IMR-90 (cell line): ENCODE measurements at regions not wholly inside any gene's neighbourhood (a gene's known extent, or its start where the extent isn't known, plus 50 kb on each side); places are given as distances from the start of the nearest gene placed in this dataset.

Experiments used
- ATAC-seq: fragments of 200-7000 bp; cut with Tn5 transposase; 2 replicates; pipeline ENCODE4 v1.9.1; 2020; ENCODE audit warnings: low read depth, mild to moderate bottlenecking, moderate library complexity
- BruUV-seq: library from RNA; stranded (reverse); fragments of 400-500 nt; replicated peaks from 2 replicates; lab custom pipeline; 2021; lab: Mats Ljungman, UMichigan
- CTCF ChIA-PET: fragments of 300-600 bp; formaldehyde crosslinking; extraction: SDS; loops from one replicate; lab custom pipeline; 2021; ENCODE audit warnings: antibody characterized with exemption; lab: Yijun Ruan, JAX
- POLR2A ChIA-PET: fragments of 300-600 bp; sonication (Branson Sonifier 250); formaldehyde crosslinking; loops from one replicate; lab custom pipeline; 2022; ENCODE audit warnings: antibody characterized with exemption; ENCODE audit not compliant: unreplicated experiment; lab: Charles Lee
- DNase-seq: peaks from one replicate; pipeline ENCODE4 v3.0.0; 2013
- H2AFZ ChIP-seq: replicated peaks from 2 replicates; pipeline ENCODE3; 2013; ENCODE audit warnings: low read length, mild to moderate bottlenecking; ENCODE audit not compliant: poor library complexity
- H2AK5ac ChIP-seq: 2 replicates; pipeline ENCODE4 v1.6.1; 2013; ENCODE audit warnings: low read depth, low read length, inconsistent platforms
- H2AK9ac ChIP-seq: replicated peaks from 2 replicates; pipeline ENCODE3; 2013; ENCODE audit warnings: mild to moderate bottlenecking, low read depth, low read length, moderate library complexity; ENCODE audit not compliant: poor library complexity
- H2BK120ac ChIP-seq: 2 replicates; pipeline ENCODE4 v1.6.1; 2013; ENCODE audit warnings: low read depth, low read length, inconsistent platforms
- H2BK15ac ChIP-seq: 3 replicates; pipeline ENCODE4 v1.6.1; 2013; ENCODE audit warnings: low read depth, low read length, inconsistent platforms
- H2BK20ac ChIP-seq: 2 replicates; pipeline ENCODE4 v1.6.1; 2013; ENCODE audit warnings: low read depth, mild to moderate bottlenecking, inconsistent platforms, low read length, moderate library complexity
- H2BK5ac ChIP-seq: 2 replicates; pipeline ENCODE4 v1.6.1; 2013; ENCODE audit warnings: mild to moderate bottlenecking, low read depth, low read length, inconsistent platforms; ENCODE audit not compliant: poor library complexity, severe bottlenecking
- H3K14ac ChIP-seq: replicated peaks from 2 replicates; pipeline ENCODE4 v1.6.1; 2013; ENCODE audit warnings: low read depth, low read length, inconsistent platforms
- H3K18ac ChIP-seq: 2 replicates; pipeline ENCODE4 v1.6.1; 2013; ENCODE audit warnings: low read depth, low read length, control low read depth
- H3K23ac ChIP-seq: 2 replicates; pipeline ENCODE4 v1.6.1; 2013; ENCODE audit warnings: low read depth, low read length, inconsistent platforms
- H3K27ac ChIP-seq: 2 replicates; pipeline ENCODE4 v1.5.1; 2013; ENCODE audit warnings: mild to moderate bottlenecking, control low read depth, low read length; ENCODE audit not compliant: insufficient read depth
- H3K27me3 ChIP-seq: 2 replicates; pipeline ENCODE4 v1.6.1; 2013; ENCODE audit warnings: low read length; ENCODE audit not compliant: control insufficient read depth, insufficient read depth
- H3K36me3 ChIP-seq: 2 replicates; pipeline ENCODE4 v1.6.1; 2013; ENCODE audit warnings: low read length, mixed read lengths; ENCODE audit not compliant: control insufficient read depth, insufficient read depth
- H3K4ac ChIP-seq: 2 replicates; pipeline ENCODE4 v1.6.1; 2013; ENCODE audit warnings: low read depth, low read length, inconsistent platforms
- H3K4me1 ChIP-seq: 2 replicates; pipeline ENCODE4 v1.6.1; 2013; ENCODE audit warnings: low read length, mixed read lengths; ENCODE audit not compliant: control insufficient read depth, insufficient read depth
- H3K4me2 ChIP-seq: 2 replicates; pipeline ENCODE4 v1.6.1; 2013; ENCODE audit warnings: low read depth, mild to moderate bottlenecking, control low read depth, low read length, moderate library complexity
- H3K4me3 ChIP-seq: 2 replicates; pipeline ENCODE4 v1.5.1; 2013; ENCODE audit warnings: low read depth, mild to moderate bottlenecking, control low read depth, low read length, moderate library complexity; ENCODE audit not compliant: insufficient read depth
- H3K56ac ChIP-seq: 2 replicates; pipeline ENCODE4 v1.6.1; 2013; ENCODE audit warnings: low read length, inconsistent platforms; ENCODE audit not compliant: insufficient read depth; ENCODE audit errors: extremely low read depth
- H3K79me1 ChIP-seq, 2 experiments: 2 replicates each; pipeline ENCODE4 v1.6.1; 2013; ENCODE audit warnings: low read length in 2 of 2, inconsistent platforms in 1 of 2, low read depth in 1 of 2
- H3K9ac ChIP-seq: 2 replicates; pipeline ENCODE4 v1.6.1; 2013; ENCODE audit warnings: low read depth, low read length, control low read depth
- H3K9me1 ChIP-seq: 2 replicates; pipeline ENCODE4 v1.6.1; 2013; ENCODE audit warnings: low read length, inconsistent platforms; ENCODE audit not compliant: insufficient read depth
- H3K9me3 ChIP-seq: 2 replicates; pipeline ENCODE4 v1.6.1; 2013; ENCODE audit warnings: low read length; ENCODE audit not compliant: control insufficient read depth, insufficient read depth
- H4K20me1 ChIP-seq: 2 replicates; pipeline ENCODE4 v1.6.1; 2013; ENCODE audit warnings: low read length, inconsistent platforms; ENCODE audit not compliant: insufficient read depth
- H4K5ac ChIP-seq: 2 replicates; pipeline ENCODE4 v1.6.1; 2013; ENCODE audit warnings: mild to moderate bottlenecking, low read depth, low read length, control low read depth
- H4K8ac ChIP-seq, 2 experiments: 2 replicates each; pipeline ENCODE4 v1.6.1; 2013; ENCODE audit warnings: low read depth in 2 of 2, low read length in 2 of 2, control low read depth in 1 of 2, inconsistent platforms in 1 of 2
- H4K91ac ChIP-seq: 2 replicates; pipeline ENCODE4 v1.6.1; 2013; ENCODE audit warnings: low read depth, low read length, inconsistent platforms; ENCODE audit not compliant: insufficient read depth
- MAFK ChIP-seq: IDR thresholded peaks from 2 replicates; pipeline ENCODE4 v1.6.1; 2012; ENCODE audit warnings: low read depth, low read length, improper control_type of control experiment
- RAD21 ChIP-seq: IDR thresholded peaks from 2 replicates; pipeline ENCODE4 v1.6.1; 2012; ENCODE audit warnings: low read length, improper control_type of control experiment
- dilution Hi-C: fragments of 300-500 bp; cut with HindIII; formaldehyde crosslinking; loops from one replicate; pipeline ENCODE4 v1.14.3; 2018; ENCODE audit warnings: low sequenced_read_pairs; ENCODE audit not compliant: unreplicated experiment
- in situ Hi-C: fragments of 300-500 bp; cut with MboI; formaldehyde crosslinking; loops from 3 replicates; pipeline ENCODE4 v1.14.3; 2019; ENCODE audit warnings: low sequenced_read_pairs, inconsistent platforms, mixed read lengths
- intact Hi-C: fragments of 100-400 bp; cut with micrococcal nuclease; formaldehyde crosslinking; loops from 2 replicates; pipeline ENCODE4 v1.10.0; 2022

DNA sequence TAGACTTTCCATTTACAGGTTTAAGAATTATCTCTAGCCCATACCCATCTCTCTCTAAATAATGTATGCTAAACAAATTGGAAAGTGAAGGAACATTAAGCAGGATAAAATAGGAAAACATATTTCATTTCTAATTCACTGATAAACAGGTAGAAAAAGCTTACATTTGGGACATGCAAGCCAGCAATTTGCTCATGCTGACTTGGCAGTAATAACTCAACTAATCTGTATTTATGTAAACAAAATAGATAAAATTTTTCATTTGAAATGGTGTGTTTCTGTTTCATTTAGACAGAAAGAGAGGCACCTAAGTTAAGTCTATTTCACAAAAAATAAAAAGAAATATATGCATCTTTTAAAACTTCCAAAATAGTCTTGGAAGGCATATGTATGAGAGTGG is 877.3 kb upstream of the LRRTM1 start:
- TF ChIP-seq MAFK, result peak; percentile 46
- no peak for TF ChIP-seq RAD21
- H4K20me1 ChIP-seq, result no peaks in the 10 kb centered on the region
- in situ Hi-C loops, result no loop called here
- no peak overlapping the region for H2BK15ac ChIP-seq
- no peaks in the 10 kb centered on the region for H3K79me1 ChIP-seq
- no peak overlapping the region for H3K18ac ChIP-seq
- H2BK120ac ChIP-seq, result no peak overlapping the region
- no peak overlapping the region for H3K4me2 ChIP-seq
- no peak overlapping the region for H2BK20ac ChIP-seq
- no TSS peak for BruUV-seq
- no peak overlapping the region for H2AFZ ChIP-seq
- no peak for ATAC-seq
- H3K9ac ChIP-seq, result no peak overlapping the region
- H2AK9ac ChIP-seq, result no peak overlapping the region
- no peaks in the 10 kb centered on the region for H3K36me3 ChIP-seq
- CTCF ChIA-PET, result no interaction called here
- H3K23ac ChIP-seq, result no peak overlapping the region
- H3K27me3 ChIP-seq, result no peaks in the 10 kb centered on the region
- no peak overlapping the region for H2BK5ac ChIP-seq
- no peak overlapping the region for H4K8ac ChIP-seq
- intact Hi-C loops, result no loop called here
- H2AK5ac ChIP-seq, result no peak overlapping the region
- H4K5ac ChIP-seq, result no peak overlapping the region
- peaks cover 5% of the 10 kb centered on the region; the same call in 1 of the 2 replicates for H3K9me3 ChIP-seq
- no peak overlapping the region for H3K4ac ChIP-seq
- H3K4me3 ChIP-seq, result no peak overlapping the region
- no peak for DNase-seq
- H3K56ac ChIP-seq, result no peak overlapping the region
- no peak overlapping the region for H4K91ac ChIP-seq
- H3K4me1 ChIP-seq, result no peaks in the 10 kb centered on the region
- POLR2A ChIA-PET, result no interaction called here
- no peaks in the 10 kb centered on the region for H3K9me1 ChIP-seq
- dilution Hi-C loops, result no loop called here
- no peak overlapping the region for H3K27ac ChIP-seq
- H3K14ac ChIP-seq, result no peak overlapping the region
